A549 (cell line): ENCODE measurements at regions not wholly inside any gene's neighbourhood (a gene's known extent, or its start where the extent isn't known, plus 50 kb on each side); places are given as distances from the start of the nearest gene placed in this dataset.
A peak's percentile ranks its signal among the peaks of the same experiment; 100 is the strongest.

Experiments used
- ATAC-seq, 2 experiments: fragments of 200-7000 bp in 1 of 2; fragments of >200 bp in 1 of 2; cut with Nextera tagmentation in 1 of 2; cut with Tn5 transposase in 1 of 2; 3 replicates each; pipeline versions ENCODE4 v1.8.0 to v1.9.1; 2018 to 2020; ENCODE audit warnings: mild to moderate bottlenecking in 1 of 2, moderate library complexity in 1 of 2
- CTCF ChIA-PET: fragments of 300-600 bp; sonication (Branson Sonifier 250); formaldehyde crosslinking; extraction: SDS; loops from one replicate; lab custom pipeline; 2021; ENCODE audit warnings: antibody characterized with exemption, inconsistent platforms; lab: Yijun Ruan, JAX
- POLR2A ChIA-PET: fragments of 350-600 bp; formaldehyde crosslinking; extraction: SDS; loops from one replicate; lab custom pipeline; 2021; ENCODE audit warnings: antibody characterized with exemption, inconsistent platforms; lab: Yijun Ruan, JAX
- DNase-seq, 2 experiments: peaks; one replicate each; pipeline versions ENCODE4 v3.0.0 to v3.0.0-alpha.2; 2011 to 2016; ENCODE audit warnings: low read depth in 1 of 2, low spot score in 1 of 2
- FAIRE-seq: peaks from 2 replicates; lab custom pipeline; 2011; peaks lifted over from hg19 to GRCh38; lab: Jason Lieb, UNC
- H3K27ac ChIP-seq, 2 experiments: fragments of >200 bp; sonication (Bioruptor Twin); formaldehyde crosslinking; 3 replicates each; pipeline ENCODE4 v1.5.1; 2016 to 2017
- H3K4me1 ChIP-seq: fragments of >200 bp; sonication (Bioruptor Twin); formaldehyde crosslinking; 3 replicates; pipeline ENCODE4 v1.6.1; 2016
- H3K4me2 ChIP-seq: fragments of >200 bp; sonication (Bioruptor Twin); formaldehyde crosslinking; 3 replicates; pipeline ENCODE4 v1.6.1; 2016
- H3K4me3 ChIP-seq: fragments of >200 bp; sonication (Bioruptor Twin); formaldehyde crosslinking; 3 replicates; pipeline ENCODE4 v1.5.1; 2016
- H3K9me3 ChIP-seq: fragments of >200 bp; sonication (Bioruptor Twin); formaldehyde crosslinking; 3 replicates; pipeline ENCODE4 v1.6.1; 2016
- CBX2 ChIP-seq: fragments of 200-600 bp; sonication (generic); IDR thresholded peaks from 2 replicates; pipeline ENCODE4 v1.6.1; 2016; ENCODE audit warnings: low read depth, mild to moderate bottlenecking, borderline replicate concordance
- CHD2 ChIP-seq: fragments of 150-350 bp; IDR thresholded peaks from 2 replicates; pipeline ENCODE4 v1.6.1; 2014; ENCODE audit warnings: low read length; ENCODE audit not compliant: partially characterized antibody
- EHMT2 ChIP-seq: fragments of 200-600 bp; sonication (generic); IDR thresholded peaks from 2 replicates; pipeline ENCODE4 v1.6.1; 2016; ENCODE audit warnings: antibody characterized with exemption, low read depth, mild to moderate bottlenecking, moderate library complexity
- ESRRA ChIP-seq: fragments of 150-350 bp; IDR thresholded peaks from 2 replicates; pipeline ENCODE4 v1.6.1; 2014; ENCODE audit warnings: mild to moderate bottlenecking, low read length, borderline replicate concordance
- FOSL2 ChIP-seq, 2 experiments: fragments of 450-650 bp in 1 of 2; fragments of >200 bp in 1 of 2; sonication (Bioruptor Twin) in 1 of 2; formaldehyde crosslinking; IDR thresholded peaks; 2 replicates each; pipeline versions ENCODE4 v1.5.0 to v1.6.1; 2016 to 2020; ENCODE audit warnings: mild to moderate bottlenecking in 1 of 2, moderate library complexity in 1 of 2
- FOXS1 ChIP-seq: fragments of 250-450 bp; sonication (Bioruptor Pico); IDR thresholded peaks from 2 replicates; pipeline ENCODE4 v1.5.0; 2020; ENCODE audit warnings: mild to moderate bottlenecking, moderate library complexity
- GATA3 ChIP-seq: IDR thresholded peaks from 2 replicates; pipeline ENCODE4 v1.6.1; 2012; ENCODE audit warnings: borderline replicate concordance
- HOXA7 ChIP-seq: fragments of 250-450 bp; sonication (Bioruptor Pico); IDR thresholded peaks from 2 replicates; pipeline ENCODE4 v1.5.0; 2020; ENCODE audit warnings: mild to moderate bottlenecking, moderate library complexity
- HOXB13 ChIP-seq: fragments of 250-450 bp; sonication (Bioruptor Pico); IDR thresholded peaks from 2 replicates; pipeline ENCODE4 v1.5.0; 2020; ENCODE audit warnings: low read depth, mild to moderate bottlenecking, moderate library complexity
- HOXB5 ChIP-seq: fragments of 250-450 bp; sonication (Bioruptor Pico); IDR thresholded peaks from 2 replicates; pipeline ENCODE4 v1.5.0; 2020; ENCODE audit warnings: mild to moderate bottlenecking, moderate library complexity
- JUN ChIP-seq, 2 experiments: fragments of >200 bp; sonication (Bioruptor Twin); formaldehyde crosslinking; IDR thresholded peaks; 2 replicates in 1 of 2; 3 replicates in 1 of 2; pipeline ENCODE4 v1.6.1; 2016 to 2017
- JUNB ChIP-seq: fragments of >200 bp; sonication (Bioruptor Twin); formaldehyde crosslinking; IDR thresholded peaks from 2 replicates; pipeline ENCODE4 v1.6.1; 2016
- KDM5A ChIP-seq: fragments of 200-600 bp; sonication (generic); IDR thresholded peaks from 2 replicates; pipeline ENCODE4 v1.6.1; 2016; ENCODE audit warnings: antibody characterized with exemption, mild to moderate bottlenecking
- MAFK ChIP-seq: fragments of 450-650 bp; IDR thresholded peaks from 2 replicates; pipeline ENCODE4 v1.6.1; 2014; ENCODE audit not compliant: partially characterized antibody
- MAZ ChIP-seq: fragments of 150-350 bp; IDR thresholded peaks from 2 replicates; pipeline ENCODE4 v1.6.1; 2014; ENCODE audit warnings: antibody characterized with exemption, low read depth, low read length, borderline replicate concordance
- MYC ChIP-seq: IDR thresholded peaks from 2 replicates; pipeline ENCODE4 v1.6.1; 2012; ENCODE audit warnings: mild to moderate bottlenecking, inconsistent platforms, low read length, improper control_type of control experiment, borderline replicate concordance
- NFE2L2 ChIP-seq: fragments of 150-350 bp; conservative IDR thresholded peaks from 2 replicates; pipeline ENCODE4 v1.6.1; 2014; ENCODE audit warnings: low read length
- NR3C1 ChIP-seq: fragments of >200 bp; sonication (Bioruptor Twin); formaldehyde crosslinking; IDR thresholded peaks from 3 replicates; pipeline ENCODE4 v1.6.1; 2017
- POLR2AphosphoS2 ChIP-seq: conservative IDR thresholded peaks from 2 replicates; pipeline ENCODE4 v1.6.1; 2012; ENCODE audit warnings: low read length, improper control_type of control experiment, inconsistent platforms
- RCOR1 ChIP-seq: fragments of 150-350 bp; IDR thresholded peaks from 2 replicates; pipeline ENCODE4 v1.6.1; 2014; ENCODE audit warnings: antibody characterized with exemption, low read length, low read depth
- SMC3 ChIP-seq: fragments of >200 bp; sonication (Bioruptor Twin); formaldehyde crosslinking; IDR thresholded peaks from 3 replicates; pipeline ENCODE4 v1.6.1; 2018; ENCODE audit warnings: inconsistent platforms
- SREBF2 ChIP-seq: fragments of 450-650 bp; IDR thresholded peaks from 2 replicates; pipeline ENCODE4 v1.6.1; 2014; ENCODE audit warnings: mild to moderate bottlenecking, moderate library complexity
- ZFP36 ChIP-seq: fragments of 450-650 bp; IDR thresholded peaks from 2 replicates; pipeline ENCODE4 v1.6.1; 2014; ENCODE audit warnings: borderline replicate concordance; ENCODE audit not compliant: partially characterized antibody
- WGBS: methylation state at CpG from one replicate; pipeline ENCODE4 v1.1.6; 2017; ENCODE audit errors: missing lambda C conversion rate; 5-methylcytosine and 5-hydroxymethylcytosine counted together
- TF ChIP-seq, protein P1 (sequence below): fragments of 200-600 bp; sonication (generic); IDR thresholded peaks from 2 replicates; pipeline ENCODE4 v1.6.1; 2016; ENCODE audit warnings: antibody characterized with exemption, mild to moderate bottlenecking, moderate library complexity
- TF ChIP-seq, protein P2 (sequence below): fragments of 250-450 bp; sonication (Bioruptor Pico); IDR thresholded peaks from 2 replicates; pipeline ENCODE4 v1.5.0; 2021; ENCODE audit warnings: mild to moderate bottlenecking, moderate library complexity, borderline replicate concordance
- TF ChIP-seq, protein P3 (sequence below): fragments of 250-450 bp; sonication (Bioruptor Pico); IDR thresholded peaks from 2 replicates; pipeline ENCODE4 v1.5.0; 2020; ENCODE audit warnings: low read depth, mild to moderate bottlenecking, moderate library complexity
- TF ChIP-seq, protein P4 (sequence below): fragments of >200 bp; sonication (Bioruptor Twin); formaldehyde crosslinking; IDR thresholded peaks from 2 replicates; pipeline ENCODE4 v1.6.1; 2016

DNA sequence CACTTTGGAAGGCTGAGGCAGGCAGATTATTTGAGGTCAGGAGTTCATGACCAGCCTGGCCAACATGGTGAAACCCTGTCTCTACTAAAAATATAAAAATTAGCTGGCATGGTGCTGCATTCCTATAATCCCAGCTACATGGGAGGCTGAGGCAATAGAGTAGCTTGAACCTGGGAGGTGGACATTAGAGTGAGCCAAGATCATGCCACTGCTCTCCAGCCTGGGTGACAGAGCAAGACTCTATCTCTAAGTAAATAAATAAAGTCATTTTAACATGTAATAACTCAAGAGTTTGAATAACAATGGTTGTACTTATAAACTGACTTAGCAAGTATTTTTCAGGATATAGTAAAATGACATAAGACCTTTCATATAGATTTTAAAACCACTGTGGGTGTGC is 169.3 kb upstream of the FN1 start:
- TF ChIP-seq NFE2L2 (no peak), MAZ (no peak), FOXS1 (CRISPR knock-in tag) (no peak), GATA3 (no peak), CBX2 (no peak), ESRRA (no peak), HOXB5 (CRISPR knock-in tag) (no peak), RCOR1 (no peak), SREBF2 (no peak), JUN (IDR thresholded peaks at IDR 0.05) (no peak), SMC3 (no peak), MYC (no peak), KDM5A (no peak)
- TF ChIP-seq, protein P1, sequence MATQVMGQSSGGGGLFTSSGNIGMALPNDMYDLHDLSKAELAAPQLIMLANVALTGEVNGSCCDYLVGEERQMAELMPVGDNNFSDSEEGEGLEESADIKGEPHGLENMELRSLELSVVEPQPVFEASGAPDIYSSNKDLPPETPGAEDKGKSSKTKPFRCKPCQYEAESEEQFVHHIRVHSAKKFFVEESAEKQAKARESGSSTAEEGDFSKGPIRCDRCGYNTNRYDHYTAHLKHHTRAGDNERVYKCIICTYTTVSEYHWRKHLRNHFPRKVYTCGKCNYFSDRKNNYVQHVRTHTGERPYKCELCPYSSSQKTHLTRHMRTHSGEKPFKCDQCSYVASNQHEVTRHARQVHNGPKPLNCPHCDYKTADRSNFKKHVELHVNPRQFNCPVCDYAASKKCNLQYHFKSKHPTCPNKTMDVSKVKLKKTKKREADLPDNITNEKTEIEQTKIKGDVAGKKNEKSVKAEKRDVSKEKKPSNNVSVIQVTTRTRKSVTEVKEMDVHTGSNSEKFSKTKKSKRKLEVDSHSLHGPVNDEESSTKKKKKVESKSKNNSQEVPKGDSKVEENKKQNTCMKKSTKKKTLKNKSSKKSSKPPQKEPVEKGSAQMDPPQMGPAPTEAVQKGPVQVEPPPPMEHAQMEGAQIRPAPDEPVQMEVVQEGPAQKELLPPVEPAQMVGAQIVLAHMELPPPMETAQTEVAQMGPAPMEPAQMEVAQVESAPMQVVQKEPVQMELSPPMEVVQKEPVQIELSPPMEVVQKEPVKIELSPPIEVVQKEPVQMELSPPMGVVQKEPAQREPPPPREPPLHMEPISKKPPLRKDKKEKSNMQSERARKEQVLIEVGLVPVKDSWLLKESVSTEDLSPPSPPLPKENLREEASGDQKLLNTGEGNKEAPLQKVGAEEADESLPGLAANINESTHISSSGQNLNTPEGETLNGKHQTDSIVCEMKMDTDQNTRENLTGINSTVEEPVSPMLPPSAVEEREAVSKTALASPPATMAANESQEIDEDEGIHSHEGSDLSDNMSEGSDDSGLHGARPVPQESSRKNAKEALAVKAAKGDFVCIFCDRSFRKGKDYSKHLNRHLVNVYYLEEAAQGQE: no peak
- TF ChIP-seq, protein P2, sequence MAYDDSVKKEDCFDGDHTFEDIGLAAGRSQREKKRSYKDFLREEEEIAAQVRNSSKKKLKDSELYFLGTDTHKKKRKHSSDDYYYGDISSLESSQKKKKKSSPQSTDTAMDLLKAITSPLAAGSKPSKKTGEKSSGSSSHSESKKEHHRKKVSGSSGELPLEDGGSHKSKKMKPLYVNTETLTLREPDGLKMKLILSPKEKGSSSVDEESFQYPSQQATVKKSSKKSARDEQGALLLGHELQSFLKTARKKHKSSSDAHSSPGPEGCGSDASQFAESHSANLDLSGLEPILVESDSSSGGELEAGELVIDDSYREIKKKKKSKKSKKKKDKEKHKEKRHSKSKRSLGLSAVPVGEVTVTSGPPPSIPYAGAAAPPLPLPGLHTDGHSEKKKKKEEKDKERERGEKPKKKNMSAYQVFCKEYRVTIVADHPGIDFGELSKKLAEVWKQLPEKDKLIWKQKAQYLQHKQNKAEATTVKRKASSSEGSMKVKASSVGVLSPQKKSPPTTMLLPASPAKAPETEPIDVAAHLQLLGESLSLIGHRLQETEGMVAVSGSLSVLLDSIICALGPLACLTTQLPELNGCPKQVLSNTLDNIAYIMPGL (CRISPR knock-in tag): no peak
- TF ChIP-seq, protein P3, sequence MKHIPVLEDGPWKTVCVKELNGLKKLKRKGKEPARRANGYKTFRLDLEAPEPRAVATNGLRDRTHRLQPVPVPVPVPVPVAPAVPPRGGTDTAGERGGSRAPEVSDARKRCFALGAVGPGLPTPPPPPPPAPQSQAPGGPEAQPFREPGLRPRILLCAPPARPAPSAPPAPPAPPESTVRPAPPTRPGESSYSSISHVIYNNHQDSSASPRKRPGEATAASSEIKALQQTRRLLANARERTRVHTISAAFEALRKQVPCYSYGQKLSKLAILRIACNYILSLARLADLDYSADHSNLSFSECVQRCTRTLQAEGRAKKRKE (CRISPR knock-in tag): no peak
- no peak overlapping the region for H3K4me2 ChIP-seq
- DNase-seq (no peak), FAIRE-seq (no peak), ATAC-seq (no peak)
- POLR2A ChIA-PET: no interaction called here
- H3K4me3 ChIP-seq: no peak overlapping the region
- H3K4me1 ChIP-seq: peaks cover 8% of the 10 kb centered on the region
- no peaks in the 10 kb centered on the region for H3K9me3 ChIP-seq
- CTCF ChIA-PET: no interaction called here
- H3K27ac ChIP-seq: no peak overlapping the region

DNA sequence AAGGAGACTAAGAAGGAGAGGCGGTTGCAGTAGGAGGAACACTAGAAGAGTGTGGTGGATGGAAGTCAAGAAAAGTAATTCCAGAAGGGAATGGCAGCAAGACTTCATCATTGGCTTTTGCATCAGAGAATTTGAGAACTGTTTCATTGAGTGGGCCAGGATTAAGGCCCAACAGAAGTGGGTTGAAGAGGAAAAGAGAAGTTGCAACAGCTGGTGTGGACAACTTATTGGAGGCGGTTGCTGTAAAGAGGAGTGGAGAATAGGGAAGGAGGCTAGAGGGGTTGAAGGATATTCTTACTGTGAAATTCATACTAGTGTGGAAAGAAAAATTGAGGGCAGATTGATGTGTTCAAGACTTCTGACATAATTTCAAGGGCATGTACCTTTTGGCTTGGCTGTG is 168.7 kb upstream of the FN1 start:
- POLR2A ChIA-PET: no interaction called here
- Histone ChIP-seq H3K9me3 (no peaks in the 10 kb centered on the region), H3K27ac (no peak overlapping the region), H3K4me3 (no peak overlapping the region), H3K4me1 (peaks cover 6% of the 10 kb centered on the region), H3K4me2 (no peak overlapping the region)
- no peak for FAIRE-seq
- no peak for DNase-seq
- CTCF ChIA-PET: no interaction called here
- TF ChIP-seq HOXB13 (CRISPR knock-in tag) (no peak), HOXA7 (CRISPR knock-in tag) (no peak)
- no peak for ATAC-seq
- WGBS: 95% methylated on average over 2 of the region's 2 CpGs

DNA sequence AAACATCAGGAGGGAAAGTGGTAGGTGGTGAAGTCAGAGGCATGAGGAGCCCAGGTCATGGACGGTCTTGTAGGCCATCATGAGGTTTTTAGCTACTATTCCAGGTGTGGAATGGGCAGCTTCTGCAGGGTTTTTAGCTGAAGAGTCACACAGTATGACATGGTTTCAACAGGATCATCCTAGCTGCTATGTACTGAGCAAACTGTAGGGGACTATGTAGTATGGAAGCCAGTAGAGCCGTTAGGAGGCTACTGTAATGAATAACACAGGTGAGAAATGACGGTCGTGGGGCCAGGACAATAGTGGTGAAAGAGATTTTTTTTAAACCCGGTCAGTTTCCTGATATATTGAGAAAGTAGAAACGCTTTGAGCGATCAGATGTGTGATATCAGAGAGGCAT is 167.6 kb upstream of the FN1 start:
- H3K4me1 ChIP-seq: no peaks in the 10 kb centered on the region
- no peak overlapping the region for H3K4me2 ChIP-seq
- TF ChIP-seq MAFK (no peak), POLR2AphosphoS2 (no peak), EHMT2 (no peak), NR3C1 (no peak), HOXA7 (CRISPR knock-in tag) (no peak), MYC (no peak), CHD2 (no peak), SREBF2 (no peak), RCOR1 (no peak), FOSL2 (IDR thresholded peaks at IDR 0.05) (no peak), FOSL2 (CRISPR knock-in tag; IDR thresholded peaks at IDR 0.05) (no peak), ZFP36 (no peak), NFE2L2 (no peak), JUNB (no peak)
- TF ChIP-seq, protein P4, sequence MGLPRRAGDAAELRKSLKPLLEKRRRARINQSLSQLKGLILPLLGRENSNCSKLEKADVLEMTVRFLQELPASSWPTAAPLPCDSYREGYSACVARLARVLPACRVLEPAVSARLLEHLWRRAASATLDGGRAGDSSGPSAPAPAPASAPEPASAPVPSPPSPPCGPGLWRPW: no peak
- TF ChIP-seq, all 56 proteins: peak for 0
- no peaks in the 10 kb centered on the region for H3K9me3 ChIP-seq
- CTCF ChIA-PET: interaction anchor here (0.5 to 1.4 kb wide), 3 partner anchors 317 to 725 kb away, joined by 3 read pairs; no protein-coding TSS in a partner anchor
- POLR2A ChIA-PET: no interaction called here
- H3K4me3 ChIP-seq: no peak overlapping the region
- ATAC-seq: 0 out of 6 replicates have a peak, but pooled peaks of 1 of the 2 experiments have one; percentile 33
- WGBS: 84% methylated on average over 7 of the region's 7 CpGs
- DNase-seq: no peak
- FAIRE-seq: no peak
- H3K27ac ChIP-seq: no peak overlapping the region
